Psoas muscle (tissue), 7 donors: ENCODE measurements at regions not wholly inside any gene's neighbourhood (a gene's known extent, or its start where the extent isn't known, plus 50 kb on each side); places are given as distances from the start of the nearest gene placed in this dataset.

Source experiments
- ATAC-seq, 4 donors: fragments of 200-7000 bp; cut with Tn5 transposase; one replicate each; pipeline ENCODE4 v1.9.1; 2020; ENCODE audit warnings: moderate library complexity in 3 of 4, mild to moderate bottlenecking in 2 of 4
- DNase-seq, 2 donors: peaks; one replicate each; pipeline ENCODE4 v3.0.0-alpha.2; 2020
- H3K27ac ChIP-seq: fragments of 200-600 bp; one replicate; pipeline ENCODE4 v1.8.0; 2022
- H3K27me3 ChIP-seq, 3 donors: fragments of 200-600 bp in 1 of 3; one replicate each; pipeline versions ENCODE4 v1.6.1 to v1.8.0; 2013 to 2022; ENCODE audit warnings: low read length in 2 of 3, mild to moderate bottlenecking in 2 of 3, moderate library complexity in 1 of 3; ENCODE audit not compliant: insufficient read depth in 3 of 3
- H3K36me3 ChIP-seq, 2 donors: fragments of 200-600 bp in 1 of 2; one replicate each; pipeline versions ENCODE4 v1.6.1 to v1.8.0; 2013 to 2022; ENCODE audit warnings: low read depth in 1 of 2, mild to moderate bottlenecking in 1 of 2, moderate library complexity in 1 of 2; ENCODE audit not compliant: insufficient read depth in 1 of 2
- H3K4me1 ChIP-seq: fragments of 200-600 bp; one replicate; pipeline ENCODE4 v1.8.0; 2022
- H3K4me3 ChIP-seq: fragments of 200-600 bp; one replicate; pipeline ENCODE4 v1.8.0; 2022; ENCODE audit warnings: mild to moderate bottlenecking
- H3K9me3 ChIP-seq: fragments of 200-600 bp; one replicate; pipeline ENCODE4 v1.8.0; 2022
- CTCF ChIP-seq: fragments of 200-600 bp; IDR thresholded peaks from one replicate; pipeline ENCODE4 v1.8.0; 2022; ENCODE audit warnings: antibody characterized with exemption
- WGBS, 3 donors: extraction: QIAGEN DNeasy Blood & Tissue Kit; methylation state at CpG; one replicate each; pipeline versions ENCODE4 v1.1.6 to v1.1.7; 2013; 5-methylcytosine and 5-hydroxymethylcytosine counted together
- intact Hi-C, 2 donors: fragments of 100-400 bp; cut with DNase I; formaldehyde crosslinking; loops; one replicate each; pipeline versions ENCODE4 v1.11.0 to v1.14.2; 2022
- donor health status: healthy with polysubstance abuse.
- donor health status: DM: no; HTN: no; CAD: no; lungs with moderate emphysema.
- donor health status: Bipolar disorder and iron deficiency.
- donor health status: healthy.
- donor health status: DM: yes; HTN: yes; CAD: no.
- donor health status: DM: no; HTN: no; CAD: no.
- donor health status: DM: yes; HTN: yes; CAD: no.

DNA sequence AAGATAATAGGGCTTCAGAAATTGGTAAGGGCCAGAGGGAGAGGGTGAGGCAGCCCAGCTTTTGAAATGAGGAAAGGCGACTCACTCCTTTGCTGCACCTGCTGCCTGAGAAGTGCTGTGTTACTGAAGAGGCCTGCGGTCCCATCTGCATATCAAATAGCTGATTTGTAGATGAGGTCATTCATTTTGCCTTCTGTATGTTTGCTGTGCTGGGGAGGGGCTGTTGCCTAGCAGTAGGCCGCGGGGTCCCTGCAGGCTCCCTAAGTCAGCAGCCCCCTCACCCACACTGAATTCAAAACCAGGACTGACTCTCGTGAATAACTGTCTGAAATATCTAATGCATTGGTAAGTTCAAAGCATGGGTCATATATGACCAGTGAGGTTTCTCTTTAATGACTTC is 377.2 kb downstream of the SOX11 start:
- H3K9me3 ChIP-seq: no peaks in the 10 kb centered on the region
- TF ChIP-seq CTCF: no peak
- DNase-seq (no peak), ATAC-seq (no peak)
- 51 to 75% (median 58%) methylated on average over 5 of the region's 5 CpGs for WGBS, 3 donors
- intact Hi-C loops: no loop called here
- H3K27me3 ChIP-seq: no peaks in the 10 kb centered on the region
- H3K36me3 ChIP-seq: no peaks in the 10 kb centered on the region
- no peaks in the 10 kb centered on the region for H3K4me1 ChIP-seq
- no peak overlapping the region for H3K4me3 ChIP-seq
- no peak overlapping the region for H3K27ac ChIP-seq

GRCh38 chr2:6071519-6071918 is 379.3 kb downstream of the SOX11 start:
- Histone ChIP-seq H3K27ac (no peak overlapping the region), H3K27me3 (no peaks in the 10 kb centered on the region), H3K9me3 (no peaks in the 10 kb centered on the region), H3K4me3 (no peak overlapping the region), H3K36me3 (no peaks in the 10 kb centered on the region), H3K4me1 (no peaks in the 10 kb centered on the region)
- ATAC-seq (no peak), DNase-seq (no peak)
- TF ChIP-seq CTCF: no peak
- WGBS, 3 donors: 77 to 86% (median 82%) methylated on average over 4 of the region's 4 CpGs
- intact Hi-C loops: no loop called here

DNA sequence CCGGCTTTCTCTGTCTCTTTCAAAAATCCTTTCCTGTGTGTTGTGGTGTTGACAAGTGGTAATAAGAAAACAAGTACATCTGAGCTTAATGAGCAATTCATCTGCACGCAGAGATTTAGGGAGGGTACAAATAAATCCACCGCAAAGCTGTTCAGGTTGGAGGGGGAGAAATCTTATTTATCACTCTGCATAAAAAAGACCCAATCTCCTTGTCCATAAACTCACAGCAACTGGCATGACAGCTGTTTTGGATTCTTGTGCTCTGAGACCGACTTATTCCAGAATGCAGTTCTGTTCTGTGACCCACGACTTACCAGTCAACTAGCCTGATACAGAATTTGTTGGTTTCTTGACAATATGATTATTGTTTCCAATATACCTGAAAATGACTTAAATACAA is 380.1 kb downstream of the SOX11 start:
- DNase-seq (no peak), ATAC-seq (no peak)
- 28 to 44% (median 34%) methylated on average over 5 of the region's 5 CpGs for WGBS, 3 donors
- no peak for TF ChIP-seq CTCF
- H3K27me3 ChIP-seq: no peaks in the 10 kb centered on the region
- no peaks in the 10 kb centered on the region for H3K36me3 ChIP-seq
- H3K4me3 ChIP-seq: no peak overlapping the region
- H3K27ac ChIP-seq: no peak overlapping the region
- intact Hi-C loops: no loop called here
- H3K4me1 ChIP-seq: no peaks in the 10 kb centered on the region
- H3K9me3 ChIP-seq: no peaks in the 10 kb centered on the region

- Histone ChIP-seq H3K4me3 (no peak overlapping the region), H3K27me3 (no peaks in the 10 kb centered on the region), H3K27ac (no peak overlapping the region), H3K4me1 (no peaks in the 10 kb centered on the region), H3K9me3 (no peaks in the 10 kb centered on the region), H3K36me3 (no peaks in the 10 kb centered on the region)
- DNase-seq (no peak), ATAC-seq (no peak)
- intact Hi-C loops: no loop called here
- 41 to 61% (median 51%) methylated on average over 3 of the region's 3 CpGs for WGBS, 3 donors
- TF ChIP-seq CTCF: no peak
Observed at GRCh38 chr2:6072768-6073167, 380.6 kb downstream of the SOX11 start.
